DND-41 (cell line): ENCODE measurements at regions not wholly inside any gene's neighbourhood (a gene's known extent, or its start where the extent isn't known, plus 50 kb on each side); places are given as distances from the start of the nearest gene placed in this dataset.

Source experiments
- ATAC-seq: fragments of 200-7000 bp; cut with Tn5 transposase; 3 replicates; pipeline ENCODE4 v1.9.1; 2021; ENCODE audit warnings: low read depth; ENCODE audit not compliant: insufficient read depth
- DNase-seq: peaks from one replicate; pipeline ENCODE4 v3.0.0-alpha.2; 2020
- H2AFZ ChIP-seq: 2 replicates; pipeline ENCODE4 v1.6.0; 2012; ENCODE audit warnings: low read depth, low read length
- H3K27ac ChIP-seq: 2 replicates; pipeline ENCODE4 v1.5.1; 2012; ENCODE audit warnings: low read length, inconsistent platforms
- H3K27me3 ChIP-seq: fragments of 200-600 bp; sonication (generic); 2 replicates; pipeline ENCODE4 v1.6.0; 2012; ENCODE audit warnings: low read length, mild to moderate bottlenecking, inconsistent platforms; ENCODE audit not compliant: insufficient read depth, poor library complexity
- H3K36me3 ChIP-seq: 2 replicates; pipeline ENCODE4 v1.5.1; 2012; ENCODE audit warnings: low read length, inconsistent platforms; ENCODE audit not compliant: insufficient read depth
- H3K4me1 ChIP-seq: 2 replicates; pipeline ENCODE4 v1.5.1; 2012; ENCODE audit warnings: mild to moderate bottlenecking, low read length; ENCODE audit not compliant: insufficient read depth
- H3K4me2 ChIP-seq: 2 replicates; pipeline ENCODE4 v1.6.0; 2012; ENCODE audit warnings: mild to moderate bottlenecking, moderate library complexity, low read length, inconsistent platforms; ENCODE audit not compliant: insufficient read depth
- H3K4me3 ChIP-seq, 2 experiments: fragments of 200-600 bp in 1 of 2; shearing (Covaris generic) in 1 of 2; 2 replicates each; pipeline ENCODE4 v1.5.1; 2012 to 2016; ENCODE audit warnings: inconsistent platforms in 2 of 2, low read length in 2 of 2, mild to moderate bottlenecking in 2 of 2, low read depth in 1 of 2, moderate library complexity in 1 of 2
- H3K79me2 ChIP-seq: 2 replicates; pipeline ENCODE4 v1.6.0; 2012; ENCODE audit warnings: low read length, inconsistent platforms; ENCODE audit not compliant: insufficient read depth
- H3K9ac ChIP-seq: 2 replicates; pipeline ENCODE4 v1.6.0; 2012; ENCODE audit warnings: low read depth, mild to moderate bottlenecking, inconsistent platforms, low read length, moderate library complexity
- H3K9me3 ChIP-seq: 2 replicates; pipeline ENCODE4 v1.5.1; 2012; ENCODE audit warnings: low read length, moderate library complexity, mild to moderate bottlenecking, inconsistent platforms; ENCODE audit not compliant: insufficient read depth, severe bottlenecking
- H4K20me1 ChIP-seq: 2 replicates; pipeline ENCODE4 v1.6.0; 2012; ENCODE audit warnings: low read length; ENCODE audit not compliant: insufficient read depth
- EZH2 ChIP-seq: IDR thresholded peaks from 3 replicates; pipeline ENCODE4 v1.6.1; 2012; ENCODE audit warnings: borderline replicate concordance, low read depth, mild to moderate bottlenecking, moderate library complexity, low read length, inconsistent platforms; ENCODE audit not compliant: severe bottlenecking
- TF ChIP-seq, protein P1 (sequence below): IDR thresholded peaks from 2 replicates; pipeline ENCODE4 v1.5.1; 2012; ENCODE audit warnings: borderline replicate concordance, low read length, moderate library complexity, mild to moderate bottlenecking; ENCODE audit not compliant: poor library complexity, severe bottlenecking; ENCODE audit errors: extremely low read depth

DNA sequence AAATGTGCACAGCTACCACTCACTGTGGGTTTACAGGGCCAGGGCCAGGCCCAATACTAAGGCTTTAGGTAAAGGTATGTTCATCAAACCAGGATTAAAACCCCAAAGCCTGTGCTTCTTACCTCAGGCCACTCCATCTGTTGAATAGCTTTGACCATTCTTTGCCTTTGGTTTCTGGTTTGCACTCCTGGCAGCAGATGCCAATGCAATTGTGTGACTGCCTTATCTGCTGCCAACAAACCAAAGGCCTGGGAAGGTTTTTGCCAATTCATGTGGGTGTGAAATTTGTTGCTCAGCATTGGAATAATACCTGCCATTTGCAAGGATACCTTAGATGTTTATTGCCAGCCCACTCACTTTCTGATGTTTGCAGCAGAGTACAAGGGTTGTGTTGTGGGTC is 221.6 kb downstream of the C12orf75 start:
- Histone ChIP-seq H3K4me3 (no peak overlapping the region), H3K9ac (no peak overlapping the region), H3K4me1 (no peaks in the 10 kb centered on the region), H2AFZ (no peak overlapping the region), H3K4me2 (no peak overlapping the region), H3K27me3 (peaks cover 6% of the 10 kb centered on the region), H3K27ac (no peak overlapping the region), H3K9me3 (no peaks in the 10 kb centered on the region), H4K20me1 (no peaks in the 10 kb centered on the region), H3K79me2 (no peaks in the 10 kb centered on the region), H3K36me3 (no peaks in the 10 kb centered on the region)
- DNase-seq (no peak), ATAC-seq (no peak)
- TF ChIP-seq EZH2 = no peak
- TF ChIP-seq, protein P1, sequence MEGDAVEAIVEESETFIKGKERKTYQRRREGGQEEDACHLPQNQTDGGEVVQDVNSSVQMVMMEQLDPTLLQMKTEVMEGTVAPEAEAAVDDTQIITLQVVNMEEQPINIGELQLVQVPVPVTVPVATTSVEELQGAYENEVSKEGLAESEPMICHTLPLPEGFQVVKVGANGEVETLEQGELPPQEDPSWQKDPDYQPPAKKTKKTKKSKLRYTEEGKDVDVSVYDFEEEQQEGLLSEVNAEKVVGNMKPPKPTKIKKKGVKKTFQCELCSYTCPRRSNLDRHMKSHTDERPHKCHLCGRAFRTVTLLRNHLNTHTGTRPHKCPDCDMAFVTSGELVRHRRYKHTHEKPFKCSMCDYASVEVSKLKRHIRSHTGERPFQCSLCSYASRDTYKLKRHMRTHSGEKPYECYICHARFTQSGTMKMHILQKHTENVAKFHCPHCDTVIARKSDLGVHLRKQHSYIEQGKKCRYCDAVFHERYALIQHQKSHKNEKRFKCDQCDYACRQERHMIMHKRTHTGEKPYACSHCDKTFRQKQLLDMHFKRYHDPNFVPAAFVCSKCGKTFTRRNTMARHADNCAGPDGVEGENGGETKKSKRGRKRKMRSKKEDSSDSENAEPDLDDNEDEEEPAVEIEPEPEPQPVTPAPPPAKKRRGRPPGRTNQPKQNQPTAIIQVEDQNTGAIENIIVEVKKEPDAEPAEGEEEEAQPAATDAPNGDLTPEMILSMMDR = no peak

- Histone ChIP-seq H3K9ac (no peak overlapping the region), H3K4me3 (no peak overlapping the region), H3K4me2 (no peak overlapping the region), H3K79me2 (no peaks in the 10 kb centered on the region), H2AFZ (no peak overlapping the region), H3K36me3 (no peaks in the 10 kb centered on the region), H3K27me3 (peaks cover 14% of the 10 kb centered on the region), H3K9me3 (no peaks in the 10 kb centered on the region), H4K20me1 (no peaks in the 10 kb centered on the region), H3K27ac (no peak overlapping the region), H3K4me1 (no peaks in the 10 kb centered on the region)
- no peak for TF ChIP-seq EZH2
- TF ChIP-seq, protein P1 = no peak
- no peak for DNase-seq
- ATAC-seq = no peak
Measured at GRCh38 chr12:105554223-105554678, 223.8 kb downstream of the C12orf75 start.

DNA sequence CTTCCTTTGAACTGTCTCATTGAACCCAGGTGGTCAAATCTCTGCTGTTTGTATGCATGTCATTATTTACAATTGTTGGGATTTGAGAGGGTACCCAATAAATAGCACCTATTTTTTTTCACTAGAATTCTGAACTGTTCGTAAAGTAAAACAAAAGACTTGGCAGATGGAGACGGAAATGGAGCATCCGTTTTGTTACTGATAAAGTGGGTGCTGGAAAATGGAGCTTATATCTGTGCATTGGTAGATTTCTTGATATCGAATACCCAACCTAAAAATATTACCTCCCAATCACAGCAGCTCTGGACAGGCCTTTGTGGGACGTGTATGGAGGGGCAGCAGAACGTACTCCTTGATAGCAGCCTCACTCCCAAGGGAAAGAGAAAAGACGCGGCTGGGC is 224.4 kb downstream of the C12orf75 start:
- no peaks in the 10 kb centered on the region for H3K4me1 ChIP-seq
- H3K9ac ChIP-seq = no peak overlapping the region
- no peaks in the 10 kb centered on the region for H3K9me3 ChIP-seq
- ATAC-seq = no peak
- no peak overlapping the region for H3K27ac ChIP-seq
- no peak for DNase-seq
- no peak overlapping the region for H3K4me2 ChIP-seq
- H3K4me3 ChIP-seq = no peak overlapping the region
- H3K27me3 ChIP-seq = peaks cover 18% of the 10 kb centered on the region
- no peaks in the 10 kb centered on the region for H3K79me2 ChIP-seq
- no peaks in the 10 kb centered on the region for H4K20me1 ChIP-seq
- no peaks in the 10 kb centered on the region for H3K36me3 ChIP-seq
- TF ChIP-seq EZH2 = no peak
- TF ChIP-seq, protein P1 = no peak
- H2AFZ ChIP-seq = no peak overlapping the region

DNA sequence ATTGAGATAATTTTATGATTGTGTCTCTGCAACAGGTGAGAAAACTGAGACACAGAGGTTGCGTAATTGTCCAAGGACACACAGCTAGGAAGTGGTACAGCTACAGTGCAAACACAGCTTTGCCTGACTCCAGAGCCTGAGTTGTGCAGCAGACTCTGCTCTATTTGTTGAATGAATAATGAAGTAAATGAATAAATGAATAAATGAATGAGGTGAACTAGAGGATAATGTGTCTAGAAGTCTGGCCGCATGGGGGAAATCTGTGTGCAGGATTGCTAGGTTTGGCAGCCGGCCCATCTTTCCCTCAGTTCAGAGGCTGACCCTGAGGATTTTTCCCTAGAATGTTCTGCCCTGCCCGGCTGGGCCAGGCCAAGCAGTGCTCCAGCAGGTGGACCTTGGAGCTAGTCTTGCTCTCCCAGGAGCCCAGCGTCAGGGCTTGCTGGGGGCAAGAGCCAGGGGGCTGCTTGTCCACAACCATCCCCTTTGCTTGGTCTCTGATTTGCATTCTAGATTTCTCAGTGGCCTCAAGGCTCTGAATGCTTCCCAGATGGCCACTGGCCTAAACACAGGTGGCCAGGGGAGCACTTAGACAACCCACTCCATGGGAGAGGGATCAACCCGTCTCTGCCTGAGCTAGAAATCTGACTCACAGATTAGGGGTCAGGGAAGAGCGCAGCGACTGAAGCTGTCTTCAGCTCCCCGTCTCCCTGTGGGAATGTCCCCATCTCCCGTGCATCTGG is 225.2 kb downstream of the C12orf75 start:
- H3K4me1 ChIP-seq = no peaks in the 10 kb centered on the region
- peaks cover 18% of the 10 kb centered on the region for H3K27me3 ChIP-seq
- no peak overlapping the region for H2AFZ ChIP-seq
- H3K27ac ChIP-seq = no peak overlapping the region
- no peaks in the 10 kb centered on the region for H3K36me3 ChIP-seq
- no peak for ATAC-seq
- H3K4me3 ChIP-seq = no peak overlapping the region
- H4K20me1 ChIP-seq = no peaks in the 10 kb centered on the region
- H3K9me3 ChIP-seq = no peaks in the 10 kb centered on the region
- DNase-seq = no peak
- H3K4me2 ChIP-seq = no peak overlapping the region
- H3K79me2 ChIP-seq = no peaks in the 10 kb centered on the region
- TF ChIP-seq, protein P1 = no peak
- no peak for TF ChIP-seq EZH2
- H3K9ac ChIP-seq = no peak overlapping the region
